ENCODE measurements at regions not wholly inside any gene's neighbourhood (a gene's known extent, or its start where the extent isn't known, plus 50 kb on each side); places are given as distances from the start of the nearest gene placed in this dataset.
"Not testable (repeated sequence)": the region's sequence is repeated elsewhere in the genome, so short reads cannot be mapped to it uniquely, and the experiment has no call there.

- DNase-seq (ENCODE audit: low read depth in 2 of 2): no peak
Measured at GRCh38 chr2:47964277-47964676, 58.0 kb upstream of the FBXO11 start.

- DNase-seq (ENCODE audit: low read depth in 2 of 2): no peak
Measured at GRCh38 chr2:47964722-47965434, 58.6 kb upstream of the FBXO11 start.

GRCh38 chr2:47976728-47977127 lies 70.4 kb upstream of the FBXO11 start:
- DNase-seq (ENCODE audit: low read depth in 2 of 2): not testable (repeated sequence)

GRCh38 chr2:47984041-47984440 lies 77.7 kb upstream of the FBXO11 start:
- no peak for DNase-seq (ENCODE audit: low read depth in 2 of 2)

- no peak for DNase-seq (ENCODE audit: low read depth in 2 of 2)
Measured at GRCh38 chr2:47990503-47990902, 84.2 kb upstream of the FBXO11 start.

GRCh38 chr2:47992671-47993070 lies 86.4 kb upstream of the FBXO11 start:
- DNase-seq (ENCODE audit: low read depth in 2 of 2): no peak

GRCh38 chr2:47996808-47997207 lies 90.5 kb upstream of the FBXO11 start:
- DNase-seq (ENCODE audit: low read depth in 2 of 2): no peak

GRCh38 chr2:47999512-47999911 lies 93.2 kb upstream of the FBXO11 start:
- DNase-seq (ENCODE audit: low read depth in 2 of 2): no peak

- no peak for DNase-seq (ENCODE audit: low read depth in 2 of 2)
Measured at GRCh38 chr2:48001498-48001897, 95.2 kb upstream of the FBXO11 start.

GRCh38 chr2:48006094-48006493 lies 99.8 kb upstream of the FBXO11 start:
- no peak for DNase-seq (ENCODE audit: low read depth in 2 of 2)

- DNase-seq (ENCODE audit: low read depth in 2 of 2): no peak
Measured at GRCh38 chr2:48007699-48008268, 101.5 kb upstream of the FBXO11 start.

GRCh38 chr2:48009256-48009655 lies 103.0 kb upstream of the FBXO11 start:
- DNase-seq (ENCODE audit: low read depth in 2 of 2): no peak

- no peak for DNase-seq (ENCODE audit: low read depth in 2 of 2)
Measured at GRCh38 chr2:48015421-48015820, 109.1 kb upstream of the FBXO11 start.

GRCh38 chr2:48016225-48017019 lies 110.1 kb upstream of the FBXO11 start:
- no peak for DNase-seq (ENCODE audit: low read depth in 2 of 2)

GRCh38 chr2:48017136-48017535 lies 110.8 kb upstream of the FBXO11 start:
- no peak for DNase-seq (ENCODE audit: low read depth in 2 of 2)

GRCh38 chr2:48018480-48018879 lies 112.2 kb upstream of the FBXO11 start:
- DNase-seq (ENCODE audit: low read depth in 2 of 2): no peak

GRCh38 chr2:48026865-48027264 lies 120.6 kb upstream of the FBXO11 start:
- no peak for DNase-seq (ENCODE audit: low read depth in 2 of 2)

- DNase-seq (ENCODE audit: low read depth in 2 of 2): no peak
Measured at GRCh38 chr2:48032765-48033164, 126.5 kb upstream of the FBXO11 start.

- DNase-seq (ENCODE audit: low read depth in 2 of 2): no peak
Measured at GRCh38 chr2:48034295-48034694, 128.0 kb upstream of the FBXO11 start.

- DNase-seq (ENCODE audit: low read depth in 2 of 2): no peak
Measured at GRCh38 chr2:48036312-48036711, 130.0 kb upstream of the FBXO11 start.

GRCh38 chr2:48039209-48039990 lies 133.1 kb upstream of the FBXO11 start:
- no peak for DNase-seq (ENCODE audit: low read depth in 2 of 2)

GRCh38 chr2:48043131-48043700 lies 136.9 kb upstream of the FBXO11 start:
- no peak for DNase-seq (ENCODE audit: low read depth in 2 of 2)
